ENCODE measurements at regions not wholly inside any gene's neighbourhood (a gene's known extent, or its start where the extent isn't known, plus 50 kb on each side); places are given as distances from the start of the nearest gene placed in this dataset.

- BruUV-seq (replicated peaks) = no TSS peak
Measured at GRCh38 chr2:16135196-16135912, 195.0 kb downstream of the MYCN start.

More at GRCh38 chr2:16135196-16135912, 195.0 kb downstream of the MYCN start:
- no peak overlapping the region for H3K18ac ChIP-seq (ENCODE audit: low read depth, low read length)
- H2AK9ac ChIP-seq (replicated peaks; ENCODE audit: low read depth, low read length, poor library complexity) = no peak overlapping the region
- H4K20me1 ChIP-seq (ENCODE audit: insufficient read depth, low read length) = no peaks in the 10 kb centered on the region
- H3K27ac ChIP-seq (ENCODE audit: insufficient read depth, low read length) = no peak overlapping the region
- no peak overlapping the region for H3K14ac ChIP-seq (replicated peaks; ENCODE audit: low read depth, low read length)
- no peak overlapping the region for H3K23ac ChIP-seq (ENCODE audit: low read depth, low read length)
- no peak overlapping the region for H2BK15ac ChIP-seq (ENCODE audit: low read depth, low read length)
- H3K27me3 ChIP-seq (ENCODE audit: control insufficient read depth, insufficient read depth, low read length) = no peaks in the 10 kb centered on the region
- ChIA-PET POLR2A (ENCODE audit: unreplicated experiment) (no interaction called here), CTCF (no interaction called here)
- H3K4me2 ChIP-seq (ENCODE audit: low read depth, low read length) = no peak overlapping the region
- H3K9me3 ChIP-seq (ENCODE audit: control insufficient read depth, insufficient read depth, low read length) = peaks cover 16% of the 10 kb centered on the region
- H2BK120ac ChIP-seq (ENCODE audit: low read depth, low read length) = no peak overlapping the region
- no peak overlapping the region for H2BK20ac ChIP-seq (ENCODE audit: low read depth, low read length)
- no peak overlapping the region for H3K4me3 ChIP-seq (ENCODE audit: insufficient read depth, low read depth, low read length)
- DNase-seq = no peak
- H3K9ac ChIP-seq (ENCODE audit: low read depth, low read length) = no peak overlapping the region
- no peak overlapping the region for H2AFZ ChIP-seq (replicated peaks; ENCODE audit: low read length, poor library complexity)
- in situ Hi-C loops (cut with MboI; ENCODE audit: low sequenced_read_pairs) = no loop called here
- no peak overlapping the region for H2BK5ac ChIP-seq (ENCODE audit: low read depth, low read length, poor library complexity, severe bottlenecking)
- ATAC-seq (ENCODE audit: low read depth) = no peak
- no peak overlapping the region for H4K91ac ChIP-seq (ENCODE audit: insufficient read depth, low read depth, low read length)
- no peak overlapping the region for H4K8ac ChIP-seq (ENCODE audit: low read depth in 2 of 2, low read length in 2 of 2)
- intact Hi-C loops (cut with micrococcal nuclease) = no loop called here
- H3K4ac ChIP-seq (ENCODE audit: low read depth, low read length) = no peak overlapping the region
- no peaks in the 10 kb centered on the region for H3K79me1 ChIP-seq (ENCODE audit: low read depth in 1 of 2, low read length in 2 of 2)
- H3K36me3 ChIP-seq (ENCODE audit: control insufficient read depth, insufficient read depth, low read length) = no peaks in the 10 kb centered on the region
- no peak overlapping the region for H3K56ac ChIP-seq (ENCODE audit: extremely low read depth, insufficient read depth, low read length)
- dilution Hi-C loops (cut with HindIII; ENCODE audit: low sequenced_read_pairs, unreplicated experiment) = no loop called here
- no peaks in the 10 kb centered on the region for H3K9me1 ChIP-seq (ENCODE audit: insufficient read depth, low read length)
- no peaks in the 10 kb centered on the region for H3K4me1 ChIP-seq (ENCODE audit: control insufficient read depth, insufficient read depth, low read length)
- no peak overlapping the region for H2AK5ac ChIP-seq (ENCODE audit: low read depth, low read length)
- TF ChIP-seq USF2 (IDR thresholded peaks at IDR 0.05; ENCODE audit: low read depth, low read length) (no peak), RCOR1 (IDR thresholded peaks at IDR 0.05; ENCODE audit: insufficient replicate concordance, low read length) (no peak), MAZ (IDR thresholded peaks at IDR 0.05; ENCODE audit: borderline replicate concordance, low read depth, low read length) (no peak), POLR2A (IDR thresholded peaks at IDR 0.05; ENCODE audit: low read depth, low read length) (no peak), CHD1 (IDR thresholded peaks at IDR 0.05; ENCODE audit: low read depth, low read length) (no peak), RFX5 (IDR thresholded peaks at IDR 0.05; ENCODE audit: low read depth, low read length) (no peak), CEBPB (IDR thresholded peaks at IDR 0.05; ENCODE audit: low read depth, low read length) (no peak), RAD21 (IDR thresholded peaks at IDR 0.05; ENCODE audit: low read length) (no peak), ELK1 (IDR thresholded peaks at IDR 0.05; ENCODE audit: borderline replicate concordance, low read depth, low read length) (no peak), SMC3 (IDR thresholded peaks at IDR 0.05; ENCODE audit: low read depth, low read length) (no peak), NFE2L2 (IDR thresholded peaks at IDR 0.05; ENCODE audit: low read depth, low read length) (no peak), MAFK (IDR thresholded peaks at IDR 0.05; ENCODE audit: low read depth, low read length) (no peak), CTCF (conservative IDR thresholded peaks at IDR 0.05; ENCODE audit: low read depth, low read length) (no peak), FOS (IDR thresholded peaks at IDR 0.05; ENCODE audit: low read depth, low read length) (no peak), MXI1 (IDR thresholded peaks at IDR 0.05; ENCODE audit: borderline replicate concordance, low read depth, low read length) (no peak)
- H4K5ac ChIP-seq (ENCODE audit: low read depth, low read length) = no peak overlapping the region

Data from IMR-90 (cell line).